SK-N-SH (cell line): ENCODE measurements at regions not wholly inside any gene's neighbourhood (a gene's known extent, or its start where the extent isn't known, plus 50 kb on each side); places are given as distances from the start of the nearest gene placed in this dataset.

ENCODE experiments used
- FOXM1 ChIP-seq: IDR thresholded peaks from 2 replicates; pipeline ENCODE4 v1.4.0; 2012; ENCODE audit warnings: low read depth, mild to moderate bottlenecking
- RAD21 ChIP-seq: IDR thresholded peaks from 2 replicates; pipeline ENCODE4 v1.6.1; 2012; ENCODE audit warnings: mild to moderate bottlenecking, low read length
- RCOR1 ChIP-seq: fragments of 150-350 bp; IDR thresholded peaks from 2 replicates; pipeline ENCODE4 v1.6.1; 2017; ENCODE audit warnings: antibody characterized with exemption, low read length
- TAF1 ChIP-seq: IDR thresholded peaks from 2 replicates; pipeline ENCODE4 v1.6.1; 2012; ENCODE audit warnings: low read depth, mild to moderate bottlenecking, low read length, moderate library complexity, borderline replicate concordance
- TF ChIP-seq, protein P1 (sequence below): fragments of 200-600 bp; sonication (generic); IDR thresholded peaks from 2 replicates; pipeline ENCODE4 v1.6.1; 2017; ENCODE audit warnings: antibody characterized with exemption, mild to moderate bottlenecking, moderate library complexity

DNA sequence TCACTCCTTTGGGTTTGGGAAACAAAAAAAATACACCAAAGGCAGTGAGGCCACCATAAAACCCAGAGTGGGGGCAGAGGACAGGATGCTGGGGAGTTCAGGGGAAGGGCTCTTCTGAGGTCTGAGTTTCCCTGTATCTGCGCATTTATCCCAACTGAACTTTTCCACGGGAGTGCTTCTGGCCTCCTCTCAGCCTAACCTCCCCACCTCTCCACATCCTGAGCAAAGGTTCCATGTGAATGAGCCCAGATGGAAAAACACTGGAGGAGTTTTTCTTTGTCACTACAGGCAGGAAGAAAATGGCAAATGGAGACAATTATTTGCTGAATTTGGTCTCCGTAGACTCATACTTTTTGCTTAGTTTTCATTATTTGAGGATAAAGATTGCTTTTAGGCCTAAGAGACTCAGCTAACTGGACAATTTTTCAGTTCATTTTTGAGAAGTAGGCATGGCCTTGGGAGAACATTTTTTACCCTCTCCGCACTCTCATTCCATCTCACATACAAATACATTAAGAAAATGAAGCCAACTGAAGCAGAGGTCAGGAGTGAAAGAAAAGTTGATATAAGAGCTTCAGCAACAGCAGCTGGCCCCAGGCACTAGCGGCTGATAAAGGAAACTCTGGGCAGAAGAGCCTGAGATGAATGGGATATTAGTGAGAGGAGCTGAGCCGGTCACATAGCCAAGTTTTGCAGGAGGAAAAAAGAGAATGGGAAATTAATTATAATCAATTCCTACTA lies 82.6 kb upstream of the CYP1B1 start:
- TF ChIP-seq RCOR1: no peak
- TF ChIP-seq, protein P1, sequence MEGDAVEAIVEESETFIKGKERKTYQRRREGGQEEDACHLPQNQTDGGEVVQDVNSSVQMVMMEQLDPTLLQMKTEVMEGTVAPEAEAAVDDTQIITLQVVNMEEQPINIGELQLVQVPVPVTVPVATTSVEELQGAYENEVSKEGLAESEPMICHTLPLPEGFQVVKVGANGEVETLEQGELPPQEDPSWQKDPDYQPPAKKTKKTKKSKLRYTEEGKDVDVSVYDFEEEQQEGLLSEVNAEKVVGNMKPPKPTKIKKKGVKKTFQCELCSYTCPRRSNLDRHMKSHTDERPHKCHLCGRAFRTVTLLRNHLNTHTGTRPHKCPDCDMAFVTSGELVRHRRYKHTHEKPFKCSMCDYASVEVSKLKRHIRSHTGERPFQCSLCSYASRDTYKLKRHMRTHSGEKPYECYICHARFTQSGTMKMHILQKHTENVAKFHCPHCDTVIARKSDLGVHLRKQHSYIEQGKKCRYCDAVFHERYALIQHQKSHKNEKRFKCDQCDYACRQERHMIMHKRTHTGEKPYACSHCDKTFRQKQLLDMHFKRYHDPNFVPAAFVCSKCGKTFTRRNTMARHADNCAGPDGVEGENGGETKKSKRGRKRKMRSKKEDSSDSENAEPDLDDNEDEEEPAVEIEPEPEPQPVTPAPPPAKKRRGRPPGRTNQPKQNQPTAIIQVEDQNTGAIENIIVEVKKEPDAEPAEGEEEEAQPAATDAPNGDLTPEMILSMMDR: no peak
- no peak for TF ChIP-seq TAF1
- TF ChIP-seq RAD21: no peak
- TF ChIP-seq FOXM1: no peak
